HG03159 (cell line): ENCODE measurements at regions not wholly inside any gene's neighbourhood (a gene's known extent, or its start where the extent isn't known, plus 50 kb on each side); places are given as distances from the start of the nearest gene placed in this dataset.

Source experiments
- ATAC-seq: cut with Tn5 transposase; IDR thresholded peaks from one replicate; pipeline ENCODE4 v1.9.1; 2021; ENCODE audit warnings: mild to moderate bottlenecking, moderate library complexity; ENCODE audit not compliant: unreplicated experiment

DNA sequence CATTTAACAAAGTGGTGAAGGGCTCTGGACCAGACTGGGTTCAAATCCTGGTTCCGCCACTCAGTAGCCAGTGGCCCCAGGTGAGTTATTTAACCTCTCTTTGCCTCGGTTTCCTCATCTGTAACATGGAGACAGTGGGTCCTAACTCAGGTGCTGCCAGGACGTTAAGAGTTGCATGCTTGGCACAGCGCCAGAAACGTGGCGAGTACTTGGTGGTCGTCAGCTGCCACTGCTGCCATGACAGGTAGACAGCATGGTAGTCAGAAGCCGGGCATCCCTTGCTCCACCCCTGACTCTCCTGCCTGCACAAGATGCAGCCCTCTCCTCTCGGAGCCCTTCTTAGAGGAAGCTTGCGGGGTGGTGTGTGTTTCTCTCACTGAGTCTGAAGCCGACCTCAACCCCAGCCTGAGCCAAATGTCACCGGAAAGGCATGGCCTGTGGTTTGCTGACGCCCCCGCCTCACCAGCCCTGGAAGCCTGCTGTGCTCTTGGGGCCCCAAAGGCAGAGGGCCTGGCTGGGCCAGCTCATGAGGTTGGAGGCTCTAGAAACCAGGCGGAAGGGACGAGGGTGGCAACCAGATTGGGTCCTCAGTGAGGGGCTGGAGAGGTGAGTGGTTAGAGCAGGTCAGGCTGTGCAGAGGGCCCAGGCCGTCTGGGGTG lies 160.8 kb upstream of the TLE3 start:
- peak; percentile 46 for ATAC-seq

DNA sequence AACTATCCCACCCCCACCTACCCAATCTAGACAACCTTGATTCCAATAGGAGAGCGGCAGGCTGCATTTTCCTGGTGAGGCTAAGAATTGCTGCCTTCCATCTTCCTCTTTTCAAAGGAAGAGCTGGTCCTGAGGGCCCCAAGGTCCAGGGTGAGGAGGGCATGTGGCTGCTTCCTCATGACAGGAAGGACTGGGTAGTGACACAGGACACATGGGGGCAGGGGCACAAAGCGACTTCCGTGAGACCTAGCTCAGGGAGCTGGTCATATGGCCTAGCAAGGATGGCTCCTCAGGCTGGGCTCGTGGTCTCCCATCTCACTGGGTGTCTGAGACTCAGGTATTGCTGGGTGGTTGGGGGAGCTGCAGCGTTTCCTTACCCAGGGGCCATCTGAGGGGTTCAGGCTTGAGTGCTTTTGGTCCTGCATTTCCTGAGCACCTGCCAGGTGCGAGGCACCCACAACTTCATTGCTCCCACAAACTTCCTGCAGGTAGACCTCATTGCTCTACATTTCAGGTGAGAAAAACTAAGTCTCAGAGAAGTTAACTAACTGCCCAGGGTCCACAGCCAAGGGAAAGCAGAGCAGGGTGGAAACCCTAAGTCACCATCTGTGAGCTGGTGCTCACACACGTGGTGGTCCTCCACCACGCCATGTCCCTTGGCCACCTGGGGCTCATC lies 160.0 kb upstream of the TLE3 start:
- no peak for ATAC-seq

DNA sequence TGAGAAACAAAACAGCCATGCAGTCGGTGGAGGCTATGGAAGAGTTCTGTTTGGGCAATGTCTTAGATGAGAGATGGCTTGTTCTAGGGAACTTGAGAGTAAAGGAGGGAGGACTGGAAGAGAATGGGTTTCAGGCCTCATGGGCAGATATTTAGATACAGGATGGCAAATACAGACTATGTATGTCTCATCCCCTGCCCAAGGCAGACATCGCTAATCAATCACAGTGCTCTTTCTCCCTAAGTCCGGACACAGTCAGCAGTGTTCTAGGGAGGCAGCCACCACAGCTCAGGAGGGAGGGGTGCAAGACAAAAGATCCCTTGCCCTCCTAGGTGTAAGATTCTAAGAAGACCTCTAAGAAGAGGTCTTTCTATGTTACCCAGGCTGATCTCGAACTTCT lies 159.3 kb upstream of the TLE3 start:
- no peak for ATAC-seq

DNA sequence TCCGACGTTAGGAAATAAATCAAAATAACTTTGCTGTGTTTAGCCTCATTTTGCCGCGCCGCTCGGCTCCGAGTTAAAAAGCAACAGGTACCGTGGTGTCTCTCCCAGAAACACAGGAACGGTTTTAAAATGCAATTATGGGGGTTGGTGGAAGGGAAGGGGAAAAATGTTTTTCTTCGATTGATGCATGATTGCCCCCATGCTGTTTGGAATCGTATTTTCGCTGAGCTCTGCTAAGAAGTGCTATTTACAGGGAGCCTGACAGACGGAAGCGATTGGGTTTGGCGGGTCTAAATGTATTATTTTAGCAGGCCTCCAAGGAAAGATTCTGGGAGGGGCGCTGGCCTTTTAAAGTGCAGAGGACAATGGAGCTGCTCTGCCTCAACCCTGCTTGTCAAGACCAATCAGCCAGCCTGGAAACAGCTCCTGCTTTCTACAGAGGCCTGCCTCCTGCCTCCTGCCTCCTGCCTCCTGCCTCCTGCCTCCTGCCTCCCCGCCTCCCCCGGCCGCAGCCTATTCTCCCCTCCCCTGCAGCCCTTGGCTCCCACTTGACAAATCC lies 156.7 kb upstream of the TLE3 start:
- ATAC-seq: no peak

DNA sequence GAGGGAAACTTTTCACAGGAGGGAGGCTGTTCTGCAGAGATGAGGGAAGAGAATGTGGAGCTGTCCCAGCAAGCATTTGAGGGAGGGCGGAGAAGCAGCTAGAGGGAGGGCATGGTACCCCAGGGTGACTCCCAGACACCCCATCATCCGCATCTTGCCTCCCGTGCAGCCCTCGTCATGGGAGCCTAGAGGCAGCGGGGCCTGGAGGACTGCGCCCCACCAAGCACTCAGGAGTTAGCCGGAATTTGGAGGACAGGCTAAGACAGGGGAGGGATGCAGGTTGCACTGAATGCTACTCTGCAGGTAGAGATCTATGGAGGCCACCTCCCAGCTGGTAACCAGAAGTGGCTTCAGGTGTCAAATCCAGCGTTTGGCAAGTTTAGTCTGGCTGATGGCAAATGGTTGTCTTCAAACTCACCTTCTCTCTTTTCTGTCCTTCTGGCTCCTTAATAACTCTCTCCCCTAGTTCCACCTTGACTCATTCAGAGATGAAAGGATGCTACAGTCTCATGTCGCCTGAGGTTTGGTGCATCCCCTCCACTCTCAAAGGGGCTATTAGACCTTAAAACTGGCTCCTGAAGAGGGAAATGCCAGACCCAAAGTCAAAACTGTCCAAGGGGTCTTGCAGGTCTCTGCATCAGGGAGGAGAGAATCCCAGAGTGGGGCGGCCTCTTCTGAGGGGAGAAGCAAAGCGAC lies 155.9 kb upstream of the TLE3 start:
- no peak for ATAC-seq

DNA sequence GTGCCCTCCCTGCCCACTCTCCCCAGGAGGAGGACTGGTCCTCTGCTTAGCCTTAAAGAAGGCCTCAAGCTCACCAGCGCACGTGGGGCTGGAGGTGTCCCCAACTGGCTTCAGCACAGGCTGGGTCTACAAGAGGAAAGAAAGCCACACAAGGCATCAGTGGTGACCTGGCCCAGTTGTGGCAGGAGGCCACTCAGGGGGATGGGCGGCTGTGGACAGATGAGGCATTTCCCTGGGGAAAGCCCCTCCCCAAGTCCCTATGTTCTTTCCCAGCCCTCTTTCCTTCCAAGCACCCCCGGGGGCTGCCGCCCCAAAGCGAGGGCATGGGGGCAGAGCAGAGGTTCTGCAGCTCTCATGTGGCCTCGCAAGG lies 155.2 kb upstream of the TLE3 start:
- ATAC-seq: no peak

DNA sequence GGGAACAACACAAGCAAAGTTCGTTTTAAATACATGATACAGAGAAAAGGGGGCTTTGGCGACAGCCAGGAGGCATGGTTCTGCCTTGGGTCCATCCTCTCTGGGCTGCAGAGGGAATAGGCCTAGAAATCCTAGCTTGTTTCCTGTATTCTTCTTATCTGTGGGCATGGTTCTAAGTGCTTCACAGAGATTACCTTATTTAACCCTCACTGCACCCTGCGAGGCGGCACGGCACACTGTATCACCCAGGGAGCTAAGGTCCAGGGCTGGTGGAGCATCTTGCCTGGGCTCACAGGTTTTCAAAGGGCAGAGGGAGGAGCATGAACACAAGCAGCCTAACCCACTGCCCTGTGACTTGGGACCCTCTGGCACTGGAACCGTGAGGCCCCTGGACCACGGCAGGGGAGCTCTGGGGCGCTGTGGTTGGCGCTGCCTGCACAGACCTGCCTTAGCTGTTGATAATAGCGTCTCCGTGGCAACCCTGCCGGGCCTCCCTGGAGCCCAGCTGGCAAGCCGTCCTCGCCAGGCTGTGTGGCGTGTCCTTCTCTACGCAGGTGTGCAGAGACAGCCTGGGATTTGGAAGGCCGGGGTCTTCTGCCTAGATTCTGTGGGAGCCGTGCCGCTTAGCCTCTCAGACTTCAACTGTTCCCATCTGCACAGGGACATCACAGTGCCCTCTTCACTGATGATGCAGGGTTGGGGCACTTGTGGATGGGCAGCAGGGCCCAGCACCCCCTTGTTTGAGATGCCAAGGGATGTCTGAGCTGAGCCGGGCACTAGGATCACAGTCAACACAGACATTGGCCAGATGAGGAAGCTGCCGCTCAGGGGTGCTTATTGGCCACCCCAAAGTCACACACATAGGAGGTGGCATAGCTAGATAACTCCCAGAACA lies 154.6 kb upstream of the TLE3 start:
- ATAC-seq: no peak

DNA sequence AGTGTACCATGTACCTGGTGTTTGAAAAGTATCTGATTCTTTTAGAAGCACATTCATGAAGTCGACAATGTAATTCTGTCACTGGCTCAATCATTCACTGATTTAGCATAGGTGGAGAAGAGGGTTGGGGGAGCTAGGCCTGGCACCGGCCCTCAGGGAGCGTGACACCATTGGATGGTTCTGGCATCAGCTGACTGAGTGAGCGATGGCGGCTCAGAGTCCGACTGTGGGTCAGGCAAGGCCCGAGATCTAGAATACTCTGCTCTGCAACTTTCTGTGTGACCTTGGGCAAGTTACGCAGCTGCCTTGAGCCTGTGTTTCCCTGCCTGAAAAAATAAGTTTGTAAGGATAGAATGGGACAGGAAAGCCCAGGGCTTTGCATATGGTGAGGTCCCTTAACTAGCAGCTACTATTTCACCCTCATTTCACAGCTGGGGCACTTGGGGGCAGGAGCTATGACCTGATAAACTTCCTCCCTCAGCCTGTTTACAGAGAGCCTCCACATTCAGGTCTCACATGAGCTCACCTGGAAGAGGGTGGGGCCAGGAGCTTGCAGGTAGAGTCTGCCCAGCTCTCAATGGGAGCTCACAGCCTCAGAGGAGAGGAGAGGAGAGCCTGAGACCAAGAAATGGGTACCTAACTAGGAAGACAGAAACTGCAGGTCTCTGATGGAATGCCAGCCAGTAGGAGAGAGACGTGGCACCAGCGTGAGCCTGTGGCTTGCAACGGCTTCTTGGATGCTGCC lies 153.7 kb upstream of the TLE3 start:
- ATAC-seq: no peak

DNA sequence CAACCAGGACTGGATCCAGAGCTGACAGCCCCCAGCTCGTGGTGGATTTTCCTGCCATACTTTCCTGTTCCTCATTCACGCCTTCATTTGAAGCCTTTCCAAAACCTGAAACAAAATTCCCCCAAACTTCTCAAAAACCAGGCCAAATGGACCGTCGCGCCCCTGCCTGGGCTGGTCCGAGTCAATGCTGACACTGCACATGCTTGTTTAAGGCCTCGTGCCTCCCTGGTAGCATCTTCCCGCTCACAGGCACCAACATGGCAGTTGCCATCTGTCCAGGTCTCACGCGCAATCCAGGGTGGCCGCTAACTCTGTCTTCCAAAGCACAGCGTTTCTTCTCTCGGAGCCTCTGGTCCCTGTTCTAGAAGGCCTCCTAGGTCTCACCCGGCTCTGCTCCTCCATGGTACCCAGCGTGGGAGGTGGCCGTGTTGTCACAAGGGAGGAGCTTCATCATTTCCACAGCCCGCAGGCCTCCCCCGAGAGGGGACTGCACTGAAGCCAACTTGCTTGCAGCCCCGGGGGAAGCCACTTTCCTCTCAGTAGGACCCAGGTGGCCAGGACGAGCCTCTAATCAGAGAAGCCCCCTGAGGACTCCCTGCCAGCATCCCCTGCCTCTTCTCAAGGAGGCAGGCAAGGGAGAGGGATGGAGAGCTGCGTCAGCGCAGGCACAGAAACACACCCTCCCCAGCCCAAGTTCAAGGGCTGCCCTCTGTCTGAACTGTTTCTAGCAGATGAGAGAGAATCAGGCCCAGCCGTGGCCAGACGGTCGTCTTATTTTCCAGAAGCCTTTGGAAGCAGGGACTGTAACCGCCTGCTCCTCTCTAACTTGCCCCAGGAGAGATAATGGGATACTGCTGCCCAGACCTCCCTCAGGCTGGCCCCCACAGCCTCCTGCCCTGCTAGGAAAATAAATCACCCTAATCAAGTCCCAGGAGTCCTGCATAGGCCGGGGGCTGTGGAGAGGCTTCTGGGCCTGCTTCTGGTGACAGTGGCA lies 152.8 kb upstream of the TLE3 start:
- ATAC-seq: no peak

DNA sequence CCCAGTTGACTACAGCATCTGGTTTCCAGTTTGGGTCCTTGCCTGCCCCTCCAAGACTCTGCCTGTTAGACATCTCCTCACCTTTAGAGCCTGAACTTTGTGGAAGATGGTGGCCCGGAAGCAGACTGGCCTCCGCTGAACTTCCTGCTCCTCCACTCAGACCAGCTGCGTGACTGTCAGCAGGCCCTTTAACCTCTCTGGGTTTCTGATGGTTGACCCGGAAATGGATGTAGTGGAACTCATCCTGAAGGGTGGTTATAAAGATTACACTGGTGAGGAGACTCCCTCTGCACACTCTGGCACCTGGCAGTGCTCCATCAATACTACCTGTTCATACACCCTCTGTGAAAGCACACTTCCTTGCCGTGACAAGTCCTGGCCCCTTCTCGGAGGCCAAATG lies 151.9 kb upstream of the TLE3 start:
- ATAC-seq: no peak

DNA sequence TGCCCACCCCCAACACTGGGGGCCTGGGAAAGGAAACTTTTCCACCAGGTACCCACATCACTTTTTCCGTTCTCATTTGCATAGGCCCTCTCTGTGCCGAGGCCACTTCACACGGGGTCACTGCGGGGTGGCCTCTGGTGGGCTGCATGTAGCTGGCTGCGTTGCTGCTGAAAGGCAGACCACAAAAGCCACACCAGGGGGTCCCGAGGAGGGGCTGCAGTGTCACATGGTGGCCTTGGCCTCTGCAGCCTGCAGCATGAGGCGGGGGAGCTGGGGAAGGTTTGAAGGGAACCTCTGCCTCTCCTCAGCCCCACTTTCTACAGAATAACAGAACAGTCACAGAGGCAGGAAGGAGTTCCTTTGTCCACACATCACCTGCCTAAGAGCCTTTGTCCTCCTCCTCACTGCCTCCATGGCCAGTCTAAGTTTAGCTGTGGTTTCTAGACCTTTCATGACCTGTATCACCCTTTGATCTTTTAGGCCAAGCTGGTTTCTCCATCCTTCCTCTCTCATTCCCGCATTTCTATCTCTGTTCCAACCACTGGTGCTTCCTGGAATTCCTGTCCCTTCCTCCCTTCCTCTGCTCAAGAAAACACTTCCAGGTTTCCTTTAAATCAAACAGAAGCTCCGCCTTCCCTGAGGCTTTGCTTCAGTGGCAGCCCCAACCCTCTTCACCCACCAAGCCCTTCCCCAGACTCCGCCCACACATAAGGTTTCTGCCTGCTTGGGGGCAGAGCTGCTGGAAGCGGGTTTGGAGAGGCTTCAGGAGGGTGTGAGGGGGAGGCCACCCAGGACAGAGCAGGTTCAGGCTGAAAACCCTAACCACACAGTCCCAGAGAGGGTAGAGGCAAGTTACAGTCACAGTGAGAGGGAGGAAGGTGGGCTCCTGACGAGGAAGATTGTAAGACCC lies 150.7 kb upstream of the TLE3 start:
- no peak for ATAC-seq

DNA sequence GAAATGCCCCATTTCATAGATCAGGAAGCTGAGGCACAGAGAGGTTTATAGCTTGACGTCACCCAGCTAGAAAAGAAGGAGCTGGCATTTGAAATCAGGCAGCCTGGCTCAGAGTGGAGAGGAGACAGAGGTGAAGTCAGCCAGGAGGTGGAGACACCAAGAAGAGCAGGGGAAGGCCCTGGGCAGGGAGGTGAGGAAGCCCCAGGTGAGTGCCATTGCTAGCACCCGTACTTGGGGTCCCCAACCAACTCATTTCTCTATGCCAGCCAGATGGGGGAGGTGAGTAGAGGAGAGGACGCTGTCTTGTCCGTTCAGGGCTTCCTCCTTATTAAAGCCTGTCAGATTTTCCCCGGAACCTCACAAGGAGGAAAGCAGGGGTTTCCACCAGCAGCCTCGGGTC lies 149.6 kb upstream of the TLE3 start:
- ATAC-seq: no peak

DNA sequence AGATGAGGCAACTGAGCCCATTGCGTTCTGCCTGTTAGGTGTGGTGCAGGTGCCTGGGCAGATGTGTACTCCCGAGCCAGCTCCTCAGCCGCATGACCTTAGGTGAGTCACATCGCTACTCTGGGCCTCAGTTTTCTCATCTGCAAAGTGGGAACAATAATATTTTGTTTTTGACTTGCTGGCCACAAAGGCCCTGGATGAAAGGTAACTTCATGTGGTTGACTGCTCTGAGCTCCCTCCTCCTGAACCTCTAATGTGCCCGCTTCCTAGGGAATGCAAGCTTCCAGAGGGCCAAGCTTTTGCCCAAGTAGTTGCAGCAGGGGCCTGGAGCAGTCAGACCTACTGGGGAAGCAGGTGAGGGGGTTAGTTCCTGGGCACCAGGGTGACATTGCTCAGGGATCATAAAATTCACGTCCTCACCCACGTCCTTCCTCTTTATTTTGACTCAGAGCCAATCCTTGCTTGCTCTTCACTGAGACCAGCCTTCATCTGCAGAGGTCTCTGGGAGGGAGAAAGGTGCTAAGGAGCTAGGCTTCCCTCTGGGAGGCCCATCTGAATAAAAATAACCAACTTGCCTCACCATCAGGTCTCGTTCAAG lies 149.0 kb upstream of the TLE3 start:
- no peak for ATAC-seq

DNA sequence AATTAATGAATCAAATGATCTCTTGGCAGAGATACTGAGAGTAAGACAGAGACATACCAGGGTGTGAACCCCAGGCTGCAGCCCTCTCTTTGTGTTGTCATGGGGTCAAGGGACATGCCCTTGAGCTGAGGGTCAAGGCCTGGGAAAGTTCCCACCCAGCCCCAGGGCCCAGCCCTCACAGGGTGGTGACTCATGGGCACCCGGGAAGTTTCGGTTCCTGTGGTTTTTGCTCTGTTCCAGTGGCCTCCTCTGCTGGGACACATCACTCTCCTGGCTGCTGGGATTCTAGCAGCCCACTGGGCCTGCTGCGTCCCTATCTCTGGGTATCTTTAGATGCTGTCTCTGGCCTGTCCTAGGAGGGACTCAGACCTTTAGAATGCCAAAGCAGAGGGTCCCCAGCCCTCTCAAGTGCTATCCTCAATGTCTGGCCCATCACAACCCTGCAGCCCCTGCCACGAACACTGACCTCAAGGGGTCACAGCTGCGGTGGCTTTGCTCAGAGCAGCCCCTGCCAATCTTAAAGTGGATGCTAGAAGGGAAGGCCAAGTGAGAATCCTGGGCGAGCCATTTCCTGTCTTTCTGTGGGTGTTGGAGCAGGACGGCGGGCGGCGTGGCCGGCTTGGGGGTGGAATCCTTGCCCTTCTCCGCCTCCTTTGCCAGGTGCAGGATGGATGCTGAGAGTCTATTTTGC lies 148.4 kb upstream of the TLE3 start:
- ATAC-seq: no peak

DNA sequence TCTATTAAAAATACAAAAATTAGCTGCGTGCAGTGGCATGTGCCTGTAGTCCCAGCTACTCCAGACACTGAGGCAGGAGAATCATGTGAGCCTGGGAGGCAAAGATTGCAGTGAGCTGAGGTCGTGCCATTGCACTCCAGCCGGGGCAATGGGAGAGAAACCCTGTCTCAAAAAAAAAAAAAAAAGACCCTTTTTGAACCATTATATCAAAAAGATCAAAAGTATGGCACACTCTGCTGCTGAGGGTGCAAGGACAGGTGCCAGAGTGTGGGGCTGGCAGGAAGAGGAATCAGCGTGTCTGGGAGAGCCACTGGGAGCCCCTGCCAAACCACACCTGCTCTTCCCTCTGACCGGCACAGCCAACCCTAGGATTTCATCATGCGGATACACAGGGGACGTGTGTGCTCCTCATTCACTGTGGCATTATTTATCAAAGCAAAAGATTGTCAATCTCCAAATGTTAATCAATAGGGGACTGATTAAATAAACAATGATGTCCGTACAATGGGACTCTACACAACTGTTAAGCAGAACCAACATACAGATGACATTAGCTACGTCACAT lies 147.3 kb upstream of the TLE3 start:
- ATAC-seq: no peak

DNA sequence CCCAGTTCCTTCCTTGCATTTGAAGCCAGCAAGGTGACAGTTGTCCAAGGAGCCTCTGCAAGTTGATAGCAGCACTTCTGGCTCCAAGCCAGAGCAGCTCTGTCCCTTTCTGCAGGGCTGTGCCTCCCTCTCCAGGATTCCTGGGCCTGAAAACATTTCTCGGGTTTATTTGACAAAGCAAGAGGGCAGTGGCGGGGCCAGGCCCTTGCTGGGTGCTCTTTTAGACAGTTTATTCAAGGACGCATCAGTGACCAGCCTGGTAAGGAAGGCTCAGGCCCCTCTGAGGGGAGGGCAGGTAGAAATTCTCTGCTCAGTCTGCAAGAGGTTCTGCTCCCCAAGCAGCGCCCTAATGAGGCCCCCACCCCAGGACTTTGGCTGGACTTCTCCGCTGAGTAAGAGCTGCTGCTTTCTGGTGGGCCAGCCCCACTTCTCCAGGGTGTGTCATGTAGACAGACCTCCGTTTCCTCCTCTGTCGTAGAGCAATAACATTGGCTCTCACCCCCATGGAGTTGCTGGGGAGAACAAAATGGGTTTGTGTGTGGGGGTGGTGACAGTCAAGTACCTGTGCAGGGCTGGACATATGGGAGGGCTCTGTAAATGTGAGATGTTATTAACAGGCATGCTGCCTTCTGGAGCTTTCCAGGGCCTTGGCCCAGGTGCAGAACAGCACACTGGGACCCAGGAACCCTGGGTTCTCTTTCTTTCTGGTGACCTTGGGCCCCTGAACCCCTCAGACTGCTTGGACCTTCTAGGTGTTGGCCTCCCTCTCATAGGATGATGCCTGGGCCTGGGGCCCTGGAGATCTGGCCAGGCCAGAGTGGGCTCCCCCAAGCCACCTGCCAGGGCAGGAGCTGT lies 146.2 kb upstream of the TLE3 start:
- no peak for ATAC-seq
